GM12891 (cell line): ENCODE measurements at regions not wholly inside any gene's neighbourhood (a gene's known extent, or its start where the extent isn't known, plus 50 kb on each side); places are given as distances from the start of the nearest gene placed in this dataset.

Source experiments
- PAX5 ChIP-seq: IDR thresholded peaks from 2 replicates; pipeline ENCODE4 v1.6.1; 2011; ENCODE audit warnings: low read length, moderate library complexity, mild to moderate bottlenecking; ENCODE audit not compliant: insufficient read depth, severe bottlenecking
- POLR2A ChIP-seq: IDR thresholded peaks from 2 replicates; pipeline ENCODE4 v1.6.1; 2011; ENCODE audit warnings: low read depth, low read length, control low read depth
- POLR2AphosphoS5 ChIP-seq: IDR thresholded peaks from 2 replicates; pipeline ENCODE4 v1.6.1; 2011; ENCODE audit warnings: low read depth, low read length, control low read depth
- SPI1 ChIP-seq: IDR thresholded peaks from 2 replicates; pipeline ENCODE4 v1.6.1; 2011; ENCODE audit warnings: low read depth, low read length, control low read depth
- TAF1 ChIP-seq: IDR thresholded peaks from 2 replicates; pipeline ENCODE4 v1.6.1; 2011; ENCODE audit warnings: low read depth, low read length, control low read depth

GRCh38 chr5:32916648-32917047 is 205.5 kb downstream of the NPR3 start:
- TF ChIP-seq POLR2A (no peak), TAF1 (no peak), SPI1 (no peak), POLR2AphosphoS5 (no peak), PAX5 (no peak)
